GM21515 (cell line): ENCODE measurements at regions not wholly inside any gene's neighbourhood (a gene's known extent, or its start where the extent isn't known, plus 50 kb on each side); places are given as distances from the start of the nearest gene placed in this dataset.

Experiments used
- ATAC-seq: cut with Tn5 transposase; IDR thresholded peaks from one replicate; pipeline ENCODE4 v1.9.1; 2021; ENCODE audit not compliant: unreplicated experiment

- no peak for ATAC-seq
Observed at GRCh38 chr2:204315236-204315662, 230.0 kb upstream of the PARD3B start.

- ATAC-seq: no peak
Observed at GRCh38 chr2:204317640-204318039, 227.6 kb upstream of the PARD3B start.

- ATAC-seq: no peak
Observed at GRCh38 chr2:204321027-204321800, 224.1 kb upstream of the PARD3B start.

GRCh38 chr2:204321910-204322751 is 223.1 kb upstream of the PARD3B start:
- ATAC-seq: no peak

- ATAC-seq: peak; percentile 91
Observed at GRCh38 chr2:204325468-204325867, 219.8 kb upstream of the PARD3B start.

GRCh38 chr2:204328373-204328772 is 216.9 kb upstream of the PARD3B start:
- no peak for ATAC-seq

- ATAC-seq: no peak
Observed at GRCh38 chr2:204329016-204329415, 216.3 kb upstream of the PARD3B start.

GRCh38 chr2:204329532-204329931 is 215.7 kb upstream of the PARD3B start:
- no peak for ATAC-seq

- no peak for ATAC-seq
Observed at GRCh38 chr2:204331180-204331579, 214.1 kb upstream of the PARD3B start.

GRCh38 chr2:204331988-204332387 is 213.3 kb upstream of the PARD3B start:
- no peak for ATAC-seq

- no peak for ATAC-seq
Observed at GRCh38 chr2:204332706-204333105, 212.6 kb upstream of the PARD3B start.

GRCh38 chr2:204333861-204334260 is 211.4 kb upstream of the PARD3B start:
- no peak for ATAC-seq

- ATAC-seq: no peak
Observed at GRCh38 chr2:204335451-204336058, 209.7 kb upstream of the PARD3B start.

- no peak for ATAC-seq
Observed at GRCh38 chr2:204336153-204336744, 209.0 kb upstream of the PARD3B start.

- ATAC-seq: no peak
Observed at GRCh38 chr2:204337638-204338037, 207.6 kb upstream of the PARD3B start.

GRCh38 chr2:204339212-204339715 is 206.0 kb upstream of the PARD3B start:
- no peak for ATAC-seq

GRCh38 chr2:204340511-204340910 is 204.8 kb upstream of the PARD3B start:
- no peak for ATAC-seq

- no peak for ATAC-seq
Observed at GRCh38 chr2:204341887-204342276, 203.4 kb upstream of the PARD3B start.

- ATAC-seq: no peak
Observed at GRCh38 chr2:204343685-204344084, 201.6 kb upstream of the PARD3B start.

- ATAC-seq: no peak
Observed at GRCh38 chr2:204344119-204344518, 201.2 kb upstream of the PARD3B start.

GRCh38 chr2:204346906-204347305 is 198.4 kb upstream of the PARD3B start:
- ATAC-seq: no peak
